ENCODE measurements at regions not wholly inside any gene's neighbourhood (a gene's known extent, or its start where the extent isn't known, plus 50 kb on each side); places are given as distances from the start of the nearest gene placed in this dataset.
"Not testable (repeated sequence)": the region's sequence is repeated elsewhere in the genome, so short reads cannot be mapped to it uniquely, and the experiment has no call there.

DNA sequence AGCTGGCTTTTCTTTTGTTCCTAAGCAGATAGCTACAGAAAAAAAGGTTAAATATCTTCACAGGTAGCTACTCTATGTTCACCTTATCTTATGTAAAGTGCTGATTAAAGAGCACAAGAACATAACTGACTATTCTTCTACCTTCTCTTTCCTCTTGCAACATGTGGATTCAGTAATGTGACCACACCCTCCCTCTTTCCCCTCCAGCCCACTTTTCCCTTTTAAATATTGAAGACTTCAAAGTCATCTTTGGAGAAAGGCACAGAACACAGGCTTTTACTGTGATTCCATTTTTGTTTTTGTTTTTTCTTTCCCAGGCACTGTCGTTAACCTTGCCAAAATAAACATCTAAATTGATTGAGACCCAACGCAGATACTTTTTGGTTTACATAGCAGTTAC lies 418.1 kb upstream of the CDH20 start:
- TF ChIP-seq, protein P1, sequence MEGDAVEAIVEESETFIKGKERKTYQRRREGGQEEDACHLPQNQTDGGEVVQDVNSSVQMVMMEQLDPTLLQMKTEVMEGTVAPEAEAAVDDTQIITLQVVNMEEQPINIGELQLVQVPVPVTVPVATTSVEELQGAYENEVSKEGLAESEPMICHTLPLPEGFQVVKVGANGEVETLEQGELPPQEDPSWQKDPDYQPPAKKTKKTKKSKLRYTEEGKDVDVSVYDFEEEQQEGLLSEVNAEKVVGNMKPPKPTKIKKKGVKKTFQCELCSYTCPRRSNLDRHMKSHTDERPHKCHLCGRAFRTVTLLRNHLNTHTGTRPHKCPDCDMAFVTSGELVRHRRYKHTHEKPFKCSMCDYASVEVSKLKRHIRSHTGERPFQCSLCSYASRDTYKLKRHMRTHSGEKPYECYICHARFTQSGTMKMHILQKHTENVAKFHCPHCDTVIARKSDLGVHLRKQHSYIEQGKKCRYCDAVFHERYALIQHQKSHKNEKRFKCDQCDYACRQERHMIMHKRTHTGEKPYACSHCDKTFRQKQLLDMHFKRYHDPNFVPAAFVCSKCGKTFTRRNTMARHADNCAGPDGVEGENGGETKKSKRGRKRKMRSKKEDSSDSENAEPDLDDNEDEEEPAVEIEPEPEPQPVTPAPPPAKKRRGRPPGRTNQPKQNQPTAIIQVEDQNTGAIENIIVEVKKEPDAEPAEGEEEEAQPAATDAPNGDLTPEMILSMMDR (conservative IDR thresholded peaks at IDR 0.05): no peak
- Histone ChIP-seq H3K27ac (ENCODE audit: insufficient read length, low read depth, low read length) (no peak overlapping the region), H3K56ac (ENCODE audit: insufficient read length, low read depth, low read length) (no peak overlapping the region), H2AFZ (ENCODE audit: low read length) (no peak overlapping the region), H3T11ph (ENCODE audit: low read length) (no peak overlapping the region), H4K20me1 (ENCODE audit: control insufficient read depth, insufficient read depth, insufficient read length) (no peaks in the 10 kb centered on the region), H3K4me2 (ENCODE audit: insufficient read depth, insufficient read length, low read length) (no peak overlapping the region), H3K9me3 (ENCODE audit: control insufficient read depth, low read depth, low read length) (no peaks in the 10 kb centered on the region), H3K27me3 (ENCODE audit: insufficient read depth, low read length) (no peaks in the 10 kb centered on the region), H3K23me2 (ENCODE audit: insufficient read length, low read depth, low read length, poor library complexity, severe bottlenecking) (no peaks in the 10 kb centered on the region), H3K4me1 (ENCODE audit: insufficient read depth, low read length) (peaks cover 2% of the 10 kb centered on the region; the same call in 1 of the 2 replicates), H3K18ac (ENCODE audit: insufficient read length, low read depth, low read length) (no peak overlapping the region), H2BK20ac (ENCODE audit: low read depth, low read length, poor library complexity, severe bottlenecking) (no peak overlapping the region), H3K9ac (ENCODE audit: extremely low read depth, insufficient read length, low read length) (no peak overlapping the region), H3K79me2 (ENCODE audit: insufficient read depth, low read length) (no peaks in the 10 kb centered on the region), H2AK5ac (ENCODE audit: insufficient read length, low read length) (no peak overlapping the region), H2BK5ac (ENCODE audit: insufficient read length, low read length) (no peak overlapping the region), H2BK12ac (ENCODE audit: insufficient read length, low read depth, low read length) (no peak overlapping the region), H3K14ac (ENCODE audit: insufficient read depth, low read length) (no peak overlapping the region), H3K23ac (ENCODE audit: insufficient read length, low read depth, low read length) (no peak overlapping the region), H4K5ac (ENCODE audit: insufficient read length, low read depth, low read length) (no peak overlapping the region), H4K8ac (replicated peaks; ENCODE audit: insufficient read length, low read depth, low read length) (no peak overlapping the region), H4K91ac (ENCODE audit: insufficient read length, low read depth, low read length) (no peak overlapping the region), H2BK15ac (ENCODE audit: low read depth, low read length) (no peak overlapping the region), H2BK120ac (ENCODE audit: low read depth, low read length, poor library complexity, severe bottlenecking) (no peak overlapping the region), H3K79me1 (ENCODE audit: insufficient read depth, low read depth, low read length, poor library complexity, severe bottlenecking) (no peaks in the 10 kb centered on the region), H3K4ac (ENCODE audit: low read depth, low read length) (no peak overlapping the region)
- no peaks in the 10 kb centered on the region for H3K36me3 Mint-ChIP-seq (ENCODE audit: insufficient read depth in 1 of 3, low read depth in 3 of 3)
- no peaks in the 10 kb centered on the region for H3K9me3 Mint-ChIP-seq
- H3K4me1 Mint-ChIP-seq: peaks cover 6 to 15% of the 10 kb centered on the region in 2 experiments
- no peak overlapping the region for H3K4me3 Mint-ChIP-seq
- DNase-seq: no peak
- H3K27ac Mint-ChIP-seq: no peak overlapping the region; a peak in 1 of 7 replicates
- no peaks in the 10 kb centered on the region for H3K27me3 Mint-ChIP-seq (ENCODE audit: low read depth)
- no CpG with 5 or more reads among the region's 2 CpGs for WGBS (ENCODE audit: extremely low coverage, insufficient read length, low lambda C conversion rate)

DNA sequence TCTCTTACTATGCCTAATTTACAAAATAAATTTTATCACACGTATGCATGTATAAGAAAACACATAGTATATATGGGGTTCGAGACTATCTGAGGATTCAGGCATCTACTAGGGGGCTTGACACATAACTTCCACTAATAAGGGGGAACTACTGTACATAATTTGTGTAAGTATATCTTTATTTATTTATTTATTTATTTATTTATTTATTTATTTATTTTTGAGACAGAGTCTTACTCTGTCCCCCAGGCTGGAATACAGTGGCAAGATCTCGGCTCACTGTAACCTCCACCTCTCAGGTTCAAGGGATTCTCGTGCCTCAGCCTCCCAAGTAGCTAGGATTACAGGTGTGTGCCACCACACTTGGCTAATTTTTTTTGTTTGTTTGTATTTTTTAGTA lies 414.4 kb upstream of the CDH20 start:
- H3K23me2 ChIP-seq (ENCODE audit: insufficient read length, low read depth, low read length, poor library complexity, severe bottlenecking); H3K4me2 ChIP-seq (ENCODE audit: insufficient read depth, insufficient read length, low read length); H2AFZ ChIP-seq (ENCODE audit: low read length); H4K91ac ChIP-seq (ENCODE audit: insufficient read length, low read depth, low read length); H4K8ac ChIP-seq (replicated peaks; ENCODE audit: insufficient read length, low read depth, low read length); H3K4me3 Mint-ChIP-seq; H4K20me1 ChIP-seq (ENCODE audit: control insufficient read depth, insufficient read depth, insufficient read length); H3K4ac ChIP-seq (ENCODE audit: low read depth, low read length); H3K79me2 ChIP-seq (ENCODE audit: insufficient read depth, low read length); H3K9me3 ChIP-seq (ENCODE audit: control insufficient read depth, low read depth, low read length); H3K4me1 ChIP-seq (ENCODE audit: insufficient read depth, low read length); H3K27me3 ChIP-seq (ENCODE audit: insufficient read depth, low read length); H2BK15ac ChIP-seq (ENCODE audit: low read depth, low read length); H3K18ac ChIP-seq (ENCODE audit: insufficient read length, low read depth, low read length); H3K79me1 ChIP-seq (ENCODE audit: insufficient read depth, low read depth, low read length, poor library complexity, severe bottlenecking); H3K56ac ChIP-seq (ENCODE audit: insufficient read length, low read depth, low read length); H3K14ac ChIP-seq (ENCODE audit: insufficient read depth, low read length); H2BK20ac ChIP-seq (ENCODE audit: low read depth, low read length, poor library complexity, severe bottlenecking); H3K27ac Mint-ChIP-seq; H2BK12ac ChIP-seq (ENCODE audit: insufficient read length, low read depth, low read length); H4K5ac ChIP-seq (ENCODE audit: insufficient read length, low read depth, low read length); H3K23ac ChIP-seq (ENCODE audit: insufficient read length, low read depth, low read length); H3K27ac ChIP-seq (ENCODE audit: insufficient read length, low read depth, low read length); H3K9ac ChIP-seq (ENCODE audit: extremely low read depth, insufficient read length, low read length); H3K9me3 Mint-ChIP-seq; H2BK120ac ChIP-seq (ENCODE audit: low read depth, low read length, poor library complexity, severe bottlenecking); DNase-seq; H3K27me3 Mint-ChIP-seq (ENCODE audit: low read depth); H3K36me3 Mint-ChIP-seq (ENCODE audit: insufficient read depth in 1 of 3, low read depth in 3 of 3); H3T11ph ChIP-seq (ENCODE audit: low read length); H2BK5ac ChIP-seq (ENCODE audit: insufficient read length, low read length); H2AK5ac ChIP-seq (ENCODE audit: insufficient read length, low read length): not testable (repeated sequence)
- no CpG with 5 or more reads among the region's 4 CpGs for WGBS (ENCODE audit: extremely low coverage, insufficient read length, low lambda C conversion rate)
- H3K4me1 Mint-ChIP-seq: peaks cover 10 to 11% of the 10 kb centered on the region in 2 experiments
